PC-9 (cell line): ENCODE measurements at regions not wholly inside any gene's neighbourhood (a gene's known extent, or its start where the extent isn't known, plus 50 kb on each side); places are given as distances from the start of the nearest gene placed in this dataset.
"Not testable (repeated sequence)": the region's sequence is repeated elsewhere in the genome, so short reads cannot be mapped to it uniquely, and the experiment has no call there.

ENCODE experiments used
- BruUV-seq: library from RNA; stranded (reverse); fragments of 400-500 nt; replicated peaks from 2 replicates; lab custom pipeline; 2021; lab: Mats Ljungman, UMichigan
- CTCF ChIA-PET: fragments of 300-600 bp; sonication (Branson Sonifier 250); formaldehyde crosslinking; loops from one replicate; lab custom pipeline; 2022; ENCODE audit warnings: antibody characterized with exemption; lab: Charles Lee
- POLR2A ChIA-PET: fragments of 300-600 bp; sonication (Branson Sonifier 250); formaldehyde crosslinking; loops from one replicate; lab custom pipeline; 2022; ENCODE audit warnings: antibody characterized with exemption; ENCODE audit not compliant: unreplicated experiment; lab: Charles Lee
- DNase-seq, 2 experiments: peaks; one replicate each; pipeline versions ENCODE4 v3.0.0 to v3.0.0-alpha.2; 2015 to 2022; ENCODE audit warnings: mixed read lengths in 1 of 2
- H2AFZ ChIP-seq: fragments of 200-600 bp; sonication (generic); 2 replicates; pipeline ENCODE4 v1.8.1; 2017; ENCODE audit warnings: antibody characterized with exemption
- H3F3A ChIP-seq: fragments of 200-600 bp; sonication (generic); 2 replicates; pipeline ENCODE4 v1.8.1; 2017; ENCODE audit warnings: antibody characterized with exemption, mild to moderate bottlenecking, low read depth; ENCODE audit not compliant: insufficient read depth
- H3K27ac ChIP-seq: fragments of 200-600 bp; sonication (generic); 2 replicates; pipeline ENCODE4 v1.6.1; 2016; ENCODE audit warnings: mixed run types
- H3K27me3 ChIP-seq: fragments of 200-600 bp; sonication (generic); 2 replicates; pipeline ENCODE4 v1.6.1; 2016; ENCODE audit warnings: low read depth, mixed run types; ENCODE audit not compliant: insufficient read depth
- H3K36me3 ChIP-seq: fragments of 200-600 bp; sonication (generic); 2 replicates; pipeline ENCODE4 v1.6.1; 2016; ENCODE audit warnings: low read depth, mixed run types
- H3K4me1 ChIP-seq: fragments of 200-600 bp; sonication (generic); replicated peaks from 2 replicates; pipeline ENCODE4 v1.6.1; 2016; ENCODE audit warnings: mixed run types; ENCODE audit not compliant: insufficient read depth
- H3K4me2 ChIP-seq: fragments of 200-600 bp; sonication (generic); 2 replicates; pipeline ENCODE4 v1.6.1; 2017; ENCODE audit warnings: mixed run types
- H3K4me3 ChIP-seq: fragments of 200-600 bp; sonication (generic); 2 replicates; pipeline ENCODE4 v1.6.1; 2016; ENCODE audit warnings: mixed run types
- H3K79me2 ChIP-seq: fragments of 200-600 bp; sonication (generic); 2 replicates; pipeline ENCODE4 v1.6.1; 2017; ENCODE audit warnings: low read depth, mixed run types
- H3K9me2 ChIP-seq: fragments of 200-600 bp; sonication (generic); 2 replicates; pipeline ENCODE4 v1.8.1; 2017; ENCODE audit warnings: mild to moderate bottlenecking; ENCODE audit not compliant: insufficient read depth
- H3K9me3 ChIP-seq: fragments of 200-600 bp; sonication (generic); 2 replicates; pipeline ENCODE4 v1.8.1; 2016; ENCODE audit warnings: low read depth; ENCODE audit not compliant: insufficient read depth
- H4K20me1 ChIP-seq: fragments of 200-600 bp; sonication (generic); 2 replicates; pipeline ENCODE4 v1.8.1; 2017; ENCODE audit not compliant: insufficient read depth
- CTCF ChIP-seq: fragments of 200-600 bp; sonication (generic); conservative IDR thresholded peaks from 2 replicates; pipeline ENCODE4 v1.6.1; 2017; ENCODE audit warnings: mixed run types, antibody characterized with exemption, mild to moderate bottlenecking, moderate library complexity
- EZH2 ChIP-seq: fragments of 200-600 bp; sonication (generic); IDR thresholded peaks from 2 replicates; pipeline ENCODE4 v1.8.0; 2017; ENCODE audit warnings: antibody characterized with exemption, low read depth
- intact Hi-C: fragments of 100-400 bp; cut with micrococcal nuclease; formaldehyde crosslinking; loops from one replicate; pipeline ENCODE4 v1.10.0; 2022; ENCODE audit not compliant: unreplicated experiment

GRCh38 chr12:111260732-111261131 is 108.2 kb downstream of the PHETA1 start:
- H3F3A ChIP-seq: no peaks in the 10 kb centered on the region
- intact Hi-C loops: no loop called here
- no peaks in the 10 kb centered on the region for H3K79me2 ChIP-seq
- H3K9me2 ChIP-seq: no peaks in the 10 kb centered on the region
- no peaks in the 10 kb centered on the region for H3K9me3 ChIP-seq
- POLR2A ChIA-PET: no interaction called here
- no TSS peak for BruUV-seq
- no peak overlapping the region for H2AFZ ChIP-seq
- CTCF ChIA-PET: no interaction called here
- H3K4me3 ChIP-seq: no peak overlapping the region
- TF ChIP-seq CTCF (no peak), EZH2 (no peak)
- no peak overlapping the region for H3K27ac ChIP-seq
- no peaks in the 10 kb centered on the region for H3K4me1 ChIP-seq
- H3K36me3 ChIP-seq: no peaks in the 10 kb centered on the region
- H3K4me2 ChIP-seq: no peak overlapping the region
- no peak for DNase-seq
- peaks cover 52% of the 10 kb centered on the region for H3K27me3 ChIP-seq
- H4K20me1 ChIP-seq: no peaks in the 10 kb centered on the region

- Histone ChIP-seq H3K4me3 (no peak overlapping the region), H3K4me2 (no peak overlapping the region), H4K20me1 (no peaks in the 10 kb centered on the region), H3K36me3 (no peaks in the 10 kb centered on the region), H3K4me1 (no peaks in the 10 kb centered on the region), H3F3A (no peaks in the 10 kb centered on the region), H3K27ac (no peak overlapping the region), H3K79me2 (no peaks in the 10 kb centered on the region), H3K27me3 (peaks cover 65% of the 10 kb centered on the region), H3K9me2 (no peaks in the 10 kb centered on the region), H3K9me3 (no peaks in the 10 kb centered on the region), H2AFZ (no peak overlapping the region)
- ChIA-PET CTCF (no interaction called here), POLR2A (no interaction called here)
- DNase-seq: no peak
- no TSS peak for BruUV-seq
- intact Hi-C loops: no loop called here
- TF ChIP-seq CTCF (no peak), EZH2 (no peak)
These were observed 109.7 kb downstream of the PHETA1 start for GRCh38 chr12:111259231-111259630.

DNA sequence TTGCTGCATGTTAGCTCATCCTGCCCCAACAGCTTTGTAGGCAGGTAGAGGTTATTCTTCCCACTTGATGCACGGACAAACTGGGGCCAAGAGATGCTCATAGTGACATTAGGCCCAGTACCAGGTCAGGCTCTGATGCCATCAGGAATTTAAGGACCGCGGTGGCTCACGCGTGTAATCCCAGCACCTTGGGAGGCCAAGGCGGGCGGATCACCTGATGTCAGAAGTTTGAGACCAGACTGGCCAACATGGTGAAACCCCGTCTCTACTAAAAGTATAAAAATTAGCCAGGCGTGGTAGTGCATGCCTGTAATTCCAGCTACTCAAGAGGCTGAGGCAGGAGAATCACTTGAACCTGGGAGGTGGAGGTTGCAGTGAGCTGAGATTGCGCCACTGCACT is 110.8 kb downstream of the PHETA1 start:
- DNase-seq, H3K4me3 ChIP-seq, BruUV-seq, intact Hi-C loops, H3K79me2 ChIP-seq, H3K4me2 ChIP-seq, H3K9me2 ChIP-seq, H3K36me3 ChIP-seq, H2AFZ ChIP-seq, CTCF ChIA-PET, H3K4me1 ChIP-seq, H3F3A ChIP-seq, H3K27ac ChIP-seq, H4K20me1 ChIP-seq, H3K9me3 ChIP-seq: not testable (repeated sequence)
- peaks cover 76% of the 10 kb centered on the region for H3K27me3 ChIP-seq
- POLR2A ChIA-PET: interaction anchor here (0.8 kb wide), 1 partner anchor 182 kb away, joined by 3 read pairs; no protein-coding TSS in a partner anchor

DNA sequence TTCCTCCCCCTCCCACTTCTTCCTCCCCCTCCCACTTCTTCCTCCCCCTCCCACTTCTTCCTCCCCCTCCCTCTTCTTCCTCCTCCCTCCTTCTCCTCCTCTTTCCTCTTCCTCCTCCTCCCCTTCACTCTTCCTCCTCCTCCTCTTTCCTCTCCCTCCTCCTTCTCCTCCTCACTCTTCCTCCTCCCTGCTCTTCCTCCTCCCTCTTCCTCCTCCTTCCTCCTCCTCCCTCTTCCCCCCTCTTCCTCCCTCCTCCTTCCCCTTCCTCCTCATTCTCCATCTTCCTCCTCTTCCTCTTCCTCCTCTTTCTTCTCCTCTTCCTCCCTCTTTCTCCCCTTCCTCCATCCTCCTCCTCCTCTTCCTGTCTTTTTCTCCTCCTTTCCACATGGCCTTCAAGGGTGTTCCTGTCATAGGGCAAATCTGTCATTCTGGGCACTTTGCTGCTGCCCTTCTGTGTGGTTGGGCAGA is 111.4 kb downstream of the PHETA1 start:
- H4K20me1 ChIP-seq: no peaks in the 10 kb centered on the region
- no peak for DNase-seq
- no TSS peak for BruUV-seq
- ChIA-PET POLR2A (no interaction called here), CTCF (no interaction called here)
- peaks cover 82% of the 10 kb centered on the region for H3K27me3 ChIP-seq
- no peaks in the 10 kb centered on the region for H3K9me3 ChIP-seq
- no peak overlapping the region for H3K4me3 ChIP-seq
- H3K9me2 ChIP-seq: no peaks in the 10 kb centered on the region
- no peaks in the 10 kb centered on the region for H3F3A ChIP-seq
- H3K27ac ChIP-seq: no peak overlapping the region
- H3K79me2 ChIP-seq: no peaks in the 10 kb centered on the region
- no peak for TF ChIP-seq CTCF
- no peak for TF ChIP-seq EZH2
- no peak overlapping the region for H2AFZ ChIP-seq
- no peaks in the 10 kb centered on the region for H3K36me3 ChIP-seq
- intact Hi-C loops: no loop called here
- no peak overlapping the region for H3K4me2 ChIP-seq
- no peaks in the 10 kb centered on the region for H3K4me1 ChIP-seq
